HG03460 (cell line): ENCODE measurements at regions not wholly inside any gene's neighbourhood (a gene's known extent, or its start where the extent isn't known, plus 50 kb on each side); places are given as distances from the start of the nearest gene placed in this dataset.

Source experiments
- ATAC-seq: cut with Tn5 transposase; IDR thresholded peaks from one replicate; pipeline ENCODE4 v1.9.1; 2021; ENCODE audit not compliant: unreplicated experiment

GRCh38 chr21:26412885-26413284 lies 160.2 kb downstream of the CYYR1 start:
- ATAC-seq: no peak

- ATAC-seq: no peak
These were observed 163.4 kb downstream of the CYYR1 start for GRCh38 chr21:26409735-26410134.

GRCh38 chr21:26408511-26408910 lies 164.6 kb downstream of the CYYR1 start:
- ATAC-seq: no peak

DNA sequence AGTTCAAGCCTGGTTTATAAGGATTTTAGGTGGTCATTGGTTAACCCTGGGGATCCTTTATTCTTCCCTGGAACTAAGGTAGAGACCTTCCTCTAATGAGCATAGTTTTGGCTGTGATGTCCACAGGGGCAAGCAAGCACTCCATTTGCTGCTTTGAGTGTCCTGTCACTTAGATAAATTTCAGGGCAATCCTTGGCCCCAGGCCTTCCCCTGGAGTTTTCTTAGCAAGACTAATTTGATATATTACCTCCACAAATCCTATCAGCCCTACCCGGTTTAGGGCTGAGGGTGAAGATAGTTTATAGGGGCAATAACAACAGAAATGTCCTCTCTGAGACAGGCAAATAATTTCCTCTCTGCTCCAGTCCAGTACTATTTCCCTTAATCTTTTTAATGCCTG lies 166.6 kb downstream of the CYYR1 start:
- no peak for ATAC-seq

DNA sequence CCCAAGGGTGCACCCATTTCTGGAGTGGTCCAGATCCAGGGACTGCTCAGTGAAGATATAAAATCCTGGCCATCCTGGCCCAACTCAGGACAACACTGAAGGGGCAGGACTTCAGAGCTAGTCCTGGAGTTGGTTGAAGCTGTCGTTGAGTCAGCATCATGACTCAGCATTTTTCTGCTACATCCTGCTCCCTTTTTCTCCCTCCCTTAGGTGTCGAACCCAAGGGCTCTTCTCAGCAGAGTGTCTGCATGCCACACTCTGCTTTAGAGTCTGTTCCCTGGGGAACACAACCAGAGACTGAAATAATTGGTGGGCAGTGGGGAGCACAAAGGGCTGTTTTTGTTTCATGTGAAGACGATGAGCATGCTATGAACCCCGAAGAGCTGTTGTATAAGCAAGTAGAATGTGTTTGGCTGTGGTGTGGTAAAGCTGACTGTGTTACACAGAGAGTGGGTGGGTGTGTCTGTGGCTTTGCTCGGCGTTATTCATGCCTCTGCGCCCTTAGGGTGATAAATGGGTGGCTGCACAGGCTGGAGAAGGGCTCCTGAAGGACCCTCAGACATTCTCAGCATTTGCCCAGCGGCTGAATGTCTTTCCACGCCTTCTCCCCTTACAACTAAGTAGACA lies 167.2 kb downstream of the CYYR1 start:
- no peak for ATAC-seq

DNA sequence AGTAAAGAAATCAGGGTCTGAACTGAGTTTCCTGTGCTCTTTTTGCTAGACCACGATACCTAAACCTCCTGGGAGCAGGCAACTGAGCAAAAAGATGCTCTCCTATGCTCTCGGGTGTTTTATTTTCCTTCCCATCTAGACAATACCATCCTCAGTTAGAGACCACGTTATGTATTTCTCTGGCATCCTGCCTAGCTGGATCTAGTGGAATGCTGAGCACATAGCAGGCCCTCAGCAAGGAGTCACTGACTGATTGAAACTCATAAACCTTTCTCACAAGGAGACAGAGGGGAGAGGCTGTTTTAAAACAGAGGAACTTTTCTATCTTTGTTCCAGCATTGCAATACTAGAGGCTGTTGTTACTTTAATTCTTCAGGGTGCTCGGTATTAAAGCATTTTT lies 168.0 kb downstream of the CYYR1 start:
- ATAC-seq: no peak

DNA sequence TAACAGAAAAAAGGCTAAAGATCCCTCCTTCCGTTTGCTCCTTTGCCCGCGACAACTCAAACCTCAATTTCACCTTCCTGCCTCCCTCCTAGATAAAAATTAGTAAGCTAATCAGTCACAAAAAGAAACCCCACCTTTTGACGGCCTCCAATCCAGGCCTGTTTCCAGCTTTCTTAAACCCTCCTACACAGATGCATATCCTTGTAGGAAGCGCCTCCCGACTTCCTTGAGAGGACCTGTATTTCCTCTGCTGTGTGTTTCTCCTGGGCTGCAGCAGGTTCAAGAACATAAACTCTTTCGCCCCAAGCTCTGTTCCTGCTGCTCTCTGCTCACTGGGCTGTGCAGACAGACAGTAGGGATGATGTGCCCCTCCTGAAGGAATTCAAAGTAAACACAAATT lies 168.8 kb downstream of the CYYR1 start:
- no peak for ATAC-seq

GRCh38 chr21:26403321-26403720 lies 169.8 kb downstream of the CYYR1 start:
- ATAC-seq: no peak

GRCh38 chr21:26397545-26397944 lies 175.5 kb downstream of the CYYR1 start:
- no peak for ATAC-seq

DNA sequence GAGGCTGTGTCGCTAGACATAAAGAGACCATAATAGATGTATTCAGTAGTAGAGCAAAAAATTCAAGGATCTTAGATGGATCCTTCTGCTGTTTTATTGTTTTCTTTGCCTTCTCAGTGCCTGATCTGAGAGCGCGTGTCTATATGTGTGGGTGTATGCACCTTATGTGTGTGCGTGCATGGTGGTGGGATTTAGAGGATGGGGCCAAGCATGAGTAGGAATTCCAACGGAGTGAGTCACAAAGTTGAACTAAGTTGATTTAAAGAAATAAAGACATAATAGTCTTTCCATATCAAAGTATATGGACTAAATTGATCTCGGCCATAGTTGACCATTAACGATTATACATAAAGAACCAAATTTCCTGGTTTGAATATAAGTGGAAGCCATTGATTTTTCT lies 178.7 kb downstream of the CYYR1 start:
- no peak for ATAC-seq

DNA sequence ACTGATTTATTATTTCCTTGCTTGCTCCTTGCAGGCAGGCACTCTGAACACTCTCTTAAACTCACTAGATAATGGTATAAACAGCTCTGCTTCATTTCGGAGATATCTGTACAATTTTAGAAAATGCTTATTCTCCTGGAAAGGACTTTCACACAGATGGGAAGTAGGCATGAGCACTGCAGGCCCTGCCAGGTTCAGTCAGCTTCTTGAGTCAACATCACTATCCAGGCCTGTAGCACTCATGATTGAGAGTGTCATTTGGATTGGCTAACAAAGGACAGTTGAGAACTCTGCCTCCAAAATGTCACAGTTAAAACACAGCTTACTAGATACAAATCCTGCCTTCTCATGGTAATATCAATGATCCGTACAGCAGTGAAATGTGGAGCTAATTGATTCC lies 181.9 kb downstream of the CYYR1 start:
- ATAC-seq: no peak

- ATAC-seq: peak; percentile 67
These were observed 183.0 kb downstream of the CYYR1 start for GRCh38 chr21:26389971-26390641.

GRCh38 chr21:26388731-26389231 lies 184.3 kb downstream of the CYYR1 start:
- no peak for ATAC-seq

GRCh38 chr21:26385721-26386120 lies 187.4 kb downstream of the CYYR1 start:
- ATAC-seq: no peak

DNA sequence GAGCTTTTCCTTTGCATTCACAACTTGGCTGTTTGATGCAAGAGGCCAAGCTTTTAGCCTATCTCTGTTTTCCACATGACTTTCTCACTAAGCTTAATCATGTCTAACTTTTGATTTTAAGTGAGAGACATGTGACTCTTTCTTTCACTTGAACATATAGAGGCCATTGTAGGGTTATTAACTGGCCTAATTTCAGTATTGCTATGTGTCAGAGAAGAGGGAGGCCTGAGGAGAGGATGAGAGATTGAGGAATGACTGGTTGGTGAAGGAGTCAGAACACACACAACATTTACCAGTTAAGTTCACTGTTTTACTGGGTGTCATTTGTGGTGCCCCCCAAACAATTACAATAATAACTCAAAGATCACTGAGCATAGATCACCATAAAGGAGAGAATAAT lies 193.5 kb downstream of the CYYR1 start:
- ATAC-seq: no peak

DNA sequence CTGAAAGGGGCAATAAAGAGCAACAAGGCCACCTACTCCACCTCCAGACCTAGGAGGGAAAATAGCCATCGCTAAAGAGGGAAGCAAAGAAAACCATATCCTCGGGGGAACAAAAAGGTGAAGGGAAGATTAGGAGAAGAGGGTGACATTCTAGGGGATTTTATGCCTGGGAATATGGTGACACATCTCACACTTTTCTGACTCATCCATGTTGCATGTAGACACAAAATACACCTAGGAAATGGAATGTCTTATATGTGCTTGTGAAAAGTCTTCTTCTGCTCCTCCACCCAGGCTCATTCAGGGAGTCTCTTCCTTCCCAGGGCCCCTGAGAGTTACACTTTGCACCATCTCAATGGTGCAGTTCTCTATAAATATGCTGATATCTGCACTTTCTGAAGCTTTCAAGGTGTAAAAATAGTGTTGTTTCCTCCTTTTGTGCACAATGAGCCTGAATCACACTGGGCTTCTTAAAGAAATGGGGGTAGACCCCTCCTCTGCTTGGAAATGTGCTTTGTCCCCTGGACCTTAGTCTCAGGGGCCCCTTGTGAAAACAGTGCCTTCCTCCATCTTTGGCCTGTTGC lies 195.9 kb downstream of the CYYR1 start:
- no peak for ATAC-seq

DNA sequence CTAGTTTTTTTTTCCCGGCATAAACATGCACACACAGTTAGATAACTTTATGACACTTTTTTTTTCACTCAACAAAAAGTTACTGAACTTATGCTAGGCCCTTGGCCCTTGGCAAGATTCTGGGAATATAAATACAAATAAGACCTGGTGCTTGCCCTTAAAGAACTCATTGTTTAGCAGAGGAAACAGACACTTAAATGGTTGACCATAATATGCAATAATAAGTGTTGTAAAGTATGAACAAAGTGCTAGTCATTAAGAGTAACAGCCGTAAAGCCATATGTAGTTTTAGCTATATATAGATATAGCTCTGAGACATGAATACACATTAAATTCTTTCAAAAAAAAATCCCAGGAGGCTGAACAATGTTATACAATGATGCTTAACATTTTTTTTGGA lies 198.3 kb downstream of the CYYR1 start:
- ATAC-seq: no peak

GRCh38 chr21:26368591-26369320 lies 198.2 kb upstream of the APP start:
- ATAC-seq: no peak

- no peak for ATAC-seq
These were observed 196.2 kb upstream of the APP start for GRCh38 chr21:26366781-26367180.

GRCh38 chr21:26365849-26366248 lies 195.3 kb upstream of the APP start:
- ATAC-seq: no peak

GRCh38 chr21:26351661-26352060 lies 181.1 kb upstream of the APP start:
- ATAC-seq: no peak

DNA sequence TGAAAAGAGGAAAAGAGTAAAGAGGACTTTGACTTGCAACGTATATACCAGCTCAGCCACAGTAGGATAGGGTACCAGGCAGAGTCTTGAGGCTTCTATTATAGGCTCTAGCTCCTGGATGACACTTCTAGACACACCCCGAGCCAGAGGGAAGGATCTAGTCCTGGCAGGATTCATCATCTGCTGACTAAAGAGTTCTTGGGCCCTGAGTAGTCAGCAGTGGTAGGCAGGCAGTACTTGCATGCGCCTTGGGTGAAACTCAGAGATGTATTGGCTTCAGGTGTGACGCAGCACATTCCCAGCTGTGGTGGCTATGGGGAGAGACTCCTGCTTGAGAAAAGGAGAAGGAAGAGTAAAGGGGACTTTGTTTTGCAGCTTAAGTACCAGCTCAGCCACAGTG lies 162.3 kb upstream of the APP start:
- no peak for ATAC-seq
